Prostate gland (tissue), 2 donors: ENCODE measurements at regions not wholly inside any gene's neighbourhood (a gene's known extent, or its start where the extent isn't known, plus 50 kb on each side); places are given as distances from the start of the nearest gene placed in this dataset.

Experiments used
- POLR2A ChIP-seq: fragments of 450-650 bp; IDR thresholded peaks from one replicate; pipeline ENCODE4 v1.6.1; 2016; ENCODE audit warnings: antibody characterized with exemption, mild to moderate bottlenecking
- TF ChIP-seq, protein P1 (sequence below), 4 experiments: fragments of 200-600 bp in 2 of 4; fragments of 450-650 bp in 2 of 4; sonication (generic) in 2 of 4; IDR thresholded peaks; 1 replicate in 3 of 4; 2 replicates in 1 of 4; pipeline ENCODE4 v1.5.1; 2016 to 2019; ENCODE audit warnings: antibody characterized with exemption in 4 of 4, mild to moderate bottlenecking in 2 of 4, moderate library complexity in 2 of 4

DNA sequence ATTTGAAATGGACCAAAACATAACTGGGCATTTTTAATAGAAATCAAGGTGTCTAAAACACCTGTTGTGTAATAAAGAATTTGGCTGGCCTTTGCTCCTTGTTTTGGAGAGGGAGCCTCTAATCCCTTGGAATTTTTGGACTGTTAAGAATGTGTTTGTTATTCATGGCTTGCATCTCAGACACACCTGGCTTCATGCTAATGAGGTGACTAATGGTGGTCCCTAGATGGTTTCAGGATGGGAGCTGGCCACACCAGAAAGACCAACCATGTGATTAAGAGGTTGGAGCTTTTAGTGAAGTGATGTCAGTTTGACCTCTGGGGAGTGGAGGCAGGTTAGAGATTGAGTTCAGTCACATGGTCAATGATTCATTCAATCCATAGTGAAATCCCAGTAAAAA is 328.4 kb downstream of the DHX35 start:
- TF ChIP-seq, protein P1, sequence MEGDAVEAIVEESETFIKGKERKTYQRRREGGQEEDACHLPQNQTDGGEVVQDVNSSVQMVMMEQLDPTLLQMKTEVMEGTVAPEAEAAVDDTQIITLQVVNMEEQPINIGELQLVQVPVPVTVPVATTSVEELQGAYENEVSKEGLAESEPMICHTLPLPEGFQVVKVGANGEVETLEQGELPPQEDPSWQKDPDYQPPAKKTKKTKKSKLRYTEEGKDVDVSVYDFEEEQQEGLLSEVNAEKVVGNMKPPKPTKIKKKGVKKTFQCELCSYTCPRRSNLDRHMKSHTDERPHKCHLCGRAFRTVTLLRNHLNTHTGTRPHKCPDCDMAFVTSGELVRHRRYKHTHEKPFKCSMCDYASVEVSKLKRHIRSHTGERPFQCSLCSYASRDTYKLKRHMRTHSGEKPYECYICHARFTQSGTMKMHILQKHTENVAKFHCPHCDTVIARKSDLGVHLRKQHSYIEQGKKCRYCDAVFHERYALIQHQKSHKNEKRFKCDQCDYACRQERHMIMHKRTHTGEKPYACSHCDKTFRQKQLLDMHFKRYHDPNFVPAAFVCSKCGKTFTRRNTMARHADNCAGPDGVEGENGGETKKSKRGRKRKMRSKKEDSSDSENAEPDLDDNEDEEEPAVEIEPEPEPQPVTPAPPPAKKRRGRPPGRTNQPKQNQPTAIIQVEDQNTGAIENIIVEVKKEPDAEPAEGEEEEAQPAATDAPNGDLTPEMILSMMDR (IDR thresholded peaks at IDR 0.05) = no peak
- TF ChIP-seq POLR2A = no peak
